ENCODE measurements at regions not wholly inside any gene's neighbourhood (a gene's known extent, or its start where the extent isn't known, plus 50 kb on each side); places are given as distances from the start of the nearest gene placed in this dataset.

GRCh38 chr6:134822920-134823709 is 126.8 kb downstream of the ALDH8A1 start:
- no peaks in the 10 kb centered on the region for H4K20me1 ChIP-seq (ENCODE audit: insufficient read depth, low read length, poor library complexity, severe bottlenecking)
- peak overlapping the region; percentile 18; the same call in 1 of the 2 replicates for H2AFZ ChIP-seq (ENCODE audit: low read length)
- H3K36me3 ChIP-seq (ENCODE audit: insufficient read depth, low read length), result no peaks in the 10 kb centered on the region
- TF ChIP-seq EZH2phosphoT487 (IDR thresholded peaks at IDR 0.05; ENCODE audit: borderline replicate concordance) (no peak), CTCF (conservative IDR thresholded peaks at IDR 0.05; ENCODE audit: low read length) (peak; percentile 96)
- no peaks in the 10 kb centered on the region for H3K79me2 ChIP-seq (ENCODE audit: insufficient read depth, low read length)
- H3F3A ChIP-seq (ENCODE audit: low read depth), result no peaks in the 10 kb centered on the region
- no peaks in the 10 kb centered on the region; the same call in 1 of the 2 replicates for H3K9me3 ChIP-seq (ENCODE audit: insufficient read depth, low read depth, low read length)
- H3K4me3 ChIP-seq (ENCODE audit: low read length, poor library complexity, severe bottlenecking), result no peak overlapping the region
- H3K9me2 ChIP-seq (replicated peaks; ENCODE audit: low read depth, low read length), result no peaks in the 10 kb centered on the region
- H3K9ac ChIP-seq (ENCODE audit: low read depth, low read length, poor library complexity, severe bottlenecking), result no peak overlapping the region
- H3K4me2 ChIP-seq (ENCODE audit: low read depth, low read length, poor library complexity, severe bottlenecking), result no peak overlapping the region
- no peaks in the 10 kb centered on the region for H3K27me3 ChIP-seq (ENCODE audit: insufficient read depth, low read length, poor library complexity, severe bottlenecking)
- no peaks in the 10 kb centered on the region for H3K4me1 ChIP-seq (ENCODE audit: insufficient read depth, low read length, poor library complexity, severe bottlenecking)

GRCh38 chr6:134821928-134822864 is 127.7 kb downstream of the ALDH8A1 start:
- Histone ChIP-seq H3K4me1 (ENCODE audit: insufficient read depth, low read length, poor library complexity, severe bottlenecking) (no peaks in the 10 kb centered on the region), H3K9me3 (ENCODE audit: insufficient read depth, low read depth, low read length) (no peaks in the 10 kb centered on the region; the same call in 1 of the 2 replicates), H3F3A (ENCODE audit: low read depth) (no peaks in the 10 kb centered on the region), H3K9ac (ENCODE audit: low read depth, low read length, poor library complexity, severe bottlenecking) (no peak overlapping the region), H3K4me2 (ENCODE audit: low read depth, low read length, poor library complexity, severe bottlenecking) (no peak overlapping the region), H4K20me1 (ENCODE audit: insufficient read depth, low read length, poor library complexity, severe bottlenecking) (no peaks in the 10 kb centered on the region), H3K36me3 (ENCODE audit: insufficient read depth, low read length) (no peaks in the 10 kb centered on the region), H3K9me2 (replicated peaks; ENCODE audit: low read depth, low read length) (no peaks in the 10 kb centered on the region), H3K4me3 (ENCODE audit: low read length, poor library complexity, severe bottlenecking) (no peak overlapping the region), H3K79me2 (ENCODE audit: insufficient read depth, low read length) (no peaks in the 10 kb centered on the region), H2AFZ (ENCODE audit: low read length) (peak overlapping the region; percentile 18; the same call in 1 of the 2 replicates), H3K27me3 (ENCODE audit: insufficient read depth, low read length, poor library complexity, severe bottlenecking) (no peaks in the 10 kb centered on the region)
- TF ChIP-seq CTCF (conservative IDR thresholded peaks at IDR 0.05; ENCODE audit: low read length), result no peak
- no peak for TF ChIP-seq EZH2phosphoT487 (IDR thresholded peaks at IDR 0.05; ENCODE audit: borderline replicate concordance)

GRCh38 chr6:134821397-134821796 is 128.5 kb downstream of the ALDH8A1 start:
- H3K9me3 ChIP-seq (ENCODE audit: insufficient read depth, low read depth, low read length), result no peaks in the 10 kb centered on the region; the same call in 1 of the 2 replicates
- H3K4me2 ChIP-seq (ENCODE audit: low read depth, low read length, poor library complexity, severe bottlenecking), result no peak overlapping the region
- H2AFZ ChIP-seq (ENCODE audit: low read length), result no peak overlapping the region
- no peaks in the 10 kb centered on the region for H3K36me3 ChIP-seq (ENCODE audit: insufficient read depth, low read length)
- H3K79me2 ChIP-seq (ENCODE audit: insufficient read depth, low read length), result no peaks in the 10 kb centered on the region
- no peaks in the 10 kb centered on the region for H3K9me2 ChIP-seq (replicated peaks; ENCODE audit: low read depth, low read length)
- H3K4me1 ChIP-seq (ENCODE audit: insufficient read depth, low read length, poor library complexity, severe bottlenecking), result no peaks in the 10 kb centered on the region
- no peak overlapping the region for H3K9ac ChIP-seq (ENCODE audit: low read depth, low read length, poor library complexity, severe bottlenecking)
- H3F3A ChIP-seq (ENCODE audit: low read depth), result no peaks in the 10 kb centered on the region
- H3K27me3 ChIP-seq (ENCODE audit: insufficient read depth, low read length, poor library complexity, severe bottlenecking), result no peaks in the 10 kb centered on the region
- TF ChIP-seq CTCF (conservative IDR thresholded peaks at IDR 0.05; ENCODE audit: low read length) (no peak), EZH2phosphoT487 (IDR thresholded peaks at IDR 0.05; ENCODE audit: borderline replicate concordance) (no peak)
- H4K20me1 ChIP-seq (ENCODE audit: insufficient read depth, low read length, poor library complexity, severe bottlenecking), result no peaks in the 10 kb centered on the region
- no peak overlapping the region for H3K4me3 ChIP-seq (ENCODE audit: low read length, poor library complexity, severe bottlenecking)

All from Loucy (cell line).